Stimulated activated naive CD8-positive, alpha-beta T cell treated with anti-CD3 and anti-CD28 coated beads, Interleukin-15, Interleukin-2, amounts not matched to agents 100 ng/mL and 50 ng/mL, for 24 hours (primary cell): ENCODE measurements at regions not wholly inside any gene's neighbourhood (a gene's known extent, or its start where the extent isn't known, plus 50 kb on each side); places are given as distances from the start of the nearest gene placed in this dataset.
"Not testable (repeated sequence)": the region's sequence is repeated elsewhere in the genome, so short reads cannot be mapped to it uniquely, and the experiment has no call there.

Experiments
- H3K27ac Mint-ChIP-seq: one replicate; pipeline ENCODE4 v1.8.0; 2021; ENCODE audit warnings: mild to moderate bottlenecking, mixed read lengths
- H3K27me3 Mint-ChIP-seq: one replicate; pipeline ENCODE4 v1.8.0; 2021; ENCODE audit warnings: mixed read lengths
- H3K36me3 Mint-ChIP-seq: one replicate; pipeline ENCODE4 v1.8.0; 2021; ENCODE audit warnings: low read depth, mixed read lengths
- H3K4me1 Mint-ChIP-seq: one replicate; pipeline ENCODE4 v1.8.0; 2021; ENCODE audit warnings: low read depth, mixed read lengths
- H3K4me3 Mint-ChIP-seq: one replicate; pipeline ENCODE4 v1.8.0; 2021; ENCODE audit warnings: mild to moderate bottlenecking, mixed read lengths
- H3K9me3 Mint-ChIP-seq: one replicate; pipeline ENCODE4 v1.8.0; 2021; ENCODE audit warnings: mixed read lengths

DNA sequence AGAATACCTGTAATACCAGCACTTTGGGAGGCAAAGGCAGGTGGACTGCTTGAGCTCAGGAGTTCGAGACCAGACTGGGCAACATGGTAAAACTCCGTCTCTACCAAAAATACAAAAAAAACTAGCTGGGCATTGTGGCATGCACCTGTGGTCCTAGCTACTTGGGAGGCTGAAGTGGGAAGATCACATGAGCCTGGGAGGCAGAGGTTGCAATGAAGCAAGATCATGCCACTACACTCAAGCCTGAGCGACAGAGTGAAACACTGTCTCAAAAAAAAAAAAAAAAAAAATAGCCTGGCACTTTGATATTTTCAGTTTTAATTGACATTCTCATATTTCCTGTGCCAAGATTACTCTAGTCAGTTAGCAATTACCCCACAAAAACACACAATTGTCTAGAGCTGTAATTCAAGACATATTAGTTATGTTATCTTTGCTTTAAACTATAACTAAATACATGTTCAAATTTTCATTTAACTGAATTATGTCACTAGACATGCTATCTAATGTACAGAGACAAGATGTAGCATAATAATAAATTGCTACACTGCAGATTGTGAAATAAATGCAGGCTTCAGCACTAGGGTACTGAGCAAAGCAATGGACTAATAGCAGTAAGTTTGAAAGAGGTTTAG, 378.2 kb upstream of the GRAMD2B start:
- Mint-ChIP-seq H3K27ac (no peak overlapping the region), H3K36me3 (no peaks in the 10 kb centered on the region), H3K27me3 (no peaks in the 10 kb centered on the region), H3K9me3 (no peaks in the 10 kb centered on the region), H3K4me1 (no peaks in the 10 kb centered on the region), H3K4me3 (no peak overlapping the region)

GRCh38 chr5:126046318-126046717, 376.9 kb upstream of the GRAMD2B start:
- Mint-ChIP-seq H3K27me3 (no peaks in the 10 kb centered on the region), H3K4me3 (no peak overlapping the region), H3K36me3 (no peaks in the 10 kb centered on the region), H3K9me3 (no peaks in the 10 kb centered on the region), H3K4me1 (no peaks in the 10 kb centered on the region), H3K27ac (no peak overlapping the region)

DNA sequence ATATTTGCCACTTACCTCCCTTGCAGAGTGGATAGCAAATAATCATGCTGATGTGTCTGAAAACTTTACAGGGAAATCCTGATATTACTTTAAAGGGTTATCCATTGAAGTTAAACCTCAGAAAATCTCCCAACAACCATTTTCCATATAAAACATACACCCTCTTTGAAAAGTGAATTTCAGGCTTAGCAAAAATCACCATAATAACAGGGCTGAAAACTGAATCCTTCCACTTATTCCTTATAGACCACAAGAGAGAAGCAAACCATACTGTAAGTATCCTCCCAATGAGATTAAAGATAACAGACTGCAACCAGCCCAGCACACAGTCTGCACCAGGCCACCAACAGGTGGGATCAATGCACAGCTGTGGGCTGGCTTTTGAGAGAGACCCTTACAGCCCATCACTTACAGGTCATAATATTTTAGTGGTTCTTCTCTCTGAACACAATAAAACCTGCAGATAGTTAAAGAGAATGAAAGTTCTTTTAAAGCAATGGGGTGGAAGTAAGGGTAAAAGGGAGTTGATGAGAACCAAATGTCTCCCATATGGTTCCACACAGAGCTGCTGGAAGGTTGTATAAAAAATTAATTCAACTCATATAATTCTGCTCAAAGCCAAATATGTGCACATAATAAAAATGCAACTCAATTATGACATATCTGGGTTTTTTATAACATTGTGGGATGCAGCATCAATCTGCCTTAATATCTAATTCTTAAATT, 376.2 kb upstream of the GRAMD2B start:
- H3K36me3 Mint-ChIP-seq, result no peaks in the 10 kb centered on the region
- H3K4me1 Mint-ChIP-seq, result no peaks in the 10 kb centered on the region
- no peak overlapping the region for H3K27ac Mint-ChIP-seq
- H3K9me3 Mint-ChIP-seq, result no peaks in the 10 kb centered on the region
- H3K27me3 Mint-ChIP-seq, result no peaks in the 10 kb centered on the region
- no peak overlapping the region for H3K4me3 Mint-ChIP-seq

DNA sequence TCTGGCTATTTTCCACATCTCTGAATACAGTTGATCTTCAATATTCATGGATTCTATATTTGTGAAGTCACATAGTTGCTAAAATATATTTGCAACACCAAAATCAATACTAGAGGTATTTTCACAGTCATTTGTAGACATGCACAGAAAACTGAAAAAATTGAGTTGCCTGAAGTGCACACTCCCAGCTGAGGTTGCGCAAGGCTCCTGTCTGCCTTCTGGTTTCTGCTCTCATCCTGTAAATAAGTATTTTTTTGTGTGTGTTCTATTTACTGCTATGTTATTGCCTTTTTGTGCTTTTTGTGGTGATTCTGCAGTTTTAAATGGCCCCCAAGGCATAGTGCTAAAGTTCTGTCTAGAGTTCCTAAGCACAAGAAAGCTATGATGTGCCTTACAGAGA, 371.1 kb upstream of the GRAMD2B start:
- no peaks in the 10 kb centered on the region for H3K4me1 Mint-ChIP-seq
- H3K36me3 Mint-ChIP-seq, result no peaks in the 10 kb centered on the region
- H3K27me3 Mint-ChIP-seq, result no peaks in the 10 kb centered on the region
- no peak overlapping the region for H3K4me3 Mint-ChIP-seq
- no peak overlapping the region for H3K27ac Mint-ChIP-seq
- no peaks in the 10 kb centered on the region for H3K9me3 Mint-ChIP-seq

GRCh38 chr5:126052791-126053190, 370.4 kb upstream of the GRAMD2B start:
- H3K36me3 Mint-ChIP-seq, result no peaks in the 10 kb centered on the region
- H3K4me3 Mint-ChIP-seq, result no peak overlapping the region
- H3K9me3 Mint-ChIP-seq, result no peaks in the 10 kb centered on the region
- no peak overlapping the region for H3K27ac Mint-ChIP-seq
- no peaks in the 10 kb centered on the region for H3K4me1 Mint-ChIP-seq
- no peaks in the 10 kb centered on the region for H3K27me3 Mint-ChIP-seq

- no peak overlapping the region for H3K4me3 Mint-ChIP-seq
- no peaks in the 10 kb centered on the region for H3K27me3 Mint-ChIP-seq
- H3K4me1 Mint-ChIP-seq, result no peaks in the 10 kb centered on the region
- H3K36me3 Mint-ChIP-seq, result no peaks in the 10 kb centered on the region
- H3K27ac Mint-ChIP-seq, result no peak overlapping the region
- H3K9me3 Mint-ChIP-seq, result peaks cover 1% of the 10 kb centered on the region
These were observed 369.6 kb upstream of the GRAMD2B start for GRCh38 chr5:126053630-126054029.

DNA sequence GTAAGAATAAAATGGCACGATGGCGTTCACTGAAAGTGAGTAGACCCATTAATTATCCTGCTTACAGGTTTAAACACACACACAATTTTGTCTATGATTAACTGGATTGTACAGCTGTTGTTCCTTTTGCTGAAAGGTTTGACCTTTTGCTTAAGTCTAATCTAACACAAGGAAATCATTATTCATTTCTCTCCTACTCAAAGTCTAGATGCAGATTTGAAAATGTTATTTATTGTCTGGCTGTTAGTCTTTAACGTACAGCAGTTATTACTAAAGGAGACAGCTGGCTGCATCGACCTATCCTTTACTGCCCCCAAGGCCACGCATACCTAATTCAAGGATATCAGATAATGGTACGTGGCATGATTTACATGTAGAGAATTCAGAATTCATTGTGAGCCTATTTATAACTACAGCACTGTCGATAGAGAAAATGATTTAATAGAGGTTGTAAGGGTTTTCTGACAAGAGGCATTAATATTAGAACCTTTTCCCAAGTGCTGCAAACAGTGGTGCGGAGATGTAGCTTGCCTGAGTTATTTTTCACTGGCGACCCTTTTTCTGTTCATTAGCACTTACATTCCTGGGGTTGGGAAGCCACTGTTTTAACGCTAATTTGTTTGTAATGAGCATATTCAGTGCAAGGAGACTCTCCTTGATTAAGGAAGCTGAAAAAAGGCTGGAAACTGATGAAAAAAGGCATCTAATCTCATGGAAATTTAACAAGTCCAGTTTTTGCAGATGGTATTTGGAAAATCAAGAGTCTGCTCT, 368.4 kb upstream of the GRAMD2B start:
- no peaks in the 10 kb centered on the region for H3K36me3 Mint-ChIP-seq
- no peaks in the 10 kb centered on the region for H3K27me3 Mint-ChIP-seq
- no peak overlapping the region for H3K4me3 Mint-ChIP-seq

DNA sequence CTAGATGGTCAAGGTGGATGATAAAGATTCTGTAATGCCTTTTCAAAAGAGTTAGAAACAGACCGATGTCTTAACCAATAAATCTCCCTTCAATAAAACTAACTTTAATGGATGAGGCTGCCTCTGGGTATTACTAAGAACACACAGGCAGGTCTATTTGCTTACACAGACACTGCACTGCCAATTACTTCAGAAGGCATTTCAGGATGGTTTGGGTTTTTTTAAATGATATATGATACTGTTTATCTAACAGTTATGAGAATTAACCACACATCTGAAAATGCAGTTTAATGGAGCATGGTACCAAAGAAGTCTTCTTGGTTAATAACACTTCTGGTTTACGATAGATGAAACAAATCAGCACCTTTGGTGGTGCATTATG, 367.9 kb upstream of the GRAMD2B start:
- H3K4me3 Mint-ChIP-seq, result no peak overlapping the region
- H3K36me3 Mint-ChIP-seq, result no peaks in the 10 kb centered on the region
- H3K9me3 Mint-ChIP-seq, result peaks cover 4% of the 10 kb centered on the region
- no peak overlapping the region for H3K27ac Mint-ChIP-seq
- H3K27me3 Mint-ChIP-seq, result no peaks in the 10 kb centered on the region
- no peaks in the 10 kb centered on the region for H3K4me1 Mint-ChIP-seq

More for the DNA sequence above, 368.4 kb upstream of the GRAMD2B start:
- Mint-ChIP-seq H3K4me1 (no peaks in the 10 kb centered on the region), H3K27ac (no peak overlapping the region), H3K9me3 (peaks cover 4% of the 10 kb centered on the region)

- H3K27ac Mint-ChIP-seq, result no peak overlapping the region
- H3K4me3 Mint-ChIP-seq, result no peak overlapping the region
- no peaks in the 10 kb centered on the region for H3K36me3 Mint-ChIP-seq
- H3K27me3 Mint-ChIP-seq, result no peaks in the 10 kb centered on the region
- no peaks in the 10 kb centered on the region for H3K4me1 Mint-ChIP-seq
- H3K9me3 Mint-ChIP-seq, result peaks cover 4% of the 10 kb centered on the region
These were observed 366.9 kb upstream of the GRAMD2B start for GRCh38 chr5:126056352-126056751.

GRCh38 chr5:126056851-126057622, 366.2 kb upstream of the GRAMD2B start:
- Mint-ChIP-seq H3K4me1 (no peaks in the 10 kb centered on the region), H3K4me3 (no peak overlapping the region), H3K27me3 (no peaks in the 10 kb centered on the region), H3K36me3 (no peaks in the 10 kb centered on the region), H3K27ac (no peak overlapping the region), H3K9me3 (peaks cover 4% of the 10 kb centered on the region)

DNA sequence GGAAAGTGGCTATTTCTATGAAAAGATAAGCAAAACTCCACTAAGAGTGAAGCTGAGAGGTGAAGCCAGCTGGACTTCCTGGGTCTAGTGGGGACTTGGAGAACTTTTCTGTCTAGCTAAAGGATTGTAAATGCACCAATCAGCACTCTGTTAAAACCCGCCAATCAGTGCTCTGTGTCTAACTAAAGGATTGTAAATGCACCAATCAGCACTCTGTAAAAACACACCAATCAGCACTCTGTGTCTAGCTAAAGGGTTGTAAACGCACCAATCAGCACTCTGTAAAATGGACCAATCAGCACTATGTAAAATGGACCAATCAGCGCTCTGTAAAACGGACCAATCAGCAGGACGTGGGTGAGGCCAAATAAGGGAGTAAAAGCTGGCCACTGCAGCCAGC, 364.8 kb upstream of the GRAMD2B start:
- H3K9me3 Mint-ChIP-seq, H3K27ac Mint-ChIP-seq, H3K4me3 Mint-ChIP-seq, H3K27me3 Mint-ChIP-seq, H3K4me1 Mint-ChIP-seq, H3K36me3 Mint-ChIP-seq: not testable (repeated sequence)

DNA sequence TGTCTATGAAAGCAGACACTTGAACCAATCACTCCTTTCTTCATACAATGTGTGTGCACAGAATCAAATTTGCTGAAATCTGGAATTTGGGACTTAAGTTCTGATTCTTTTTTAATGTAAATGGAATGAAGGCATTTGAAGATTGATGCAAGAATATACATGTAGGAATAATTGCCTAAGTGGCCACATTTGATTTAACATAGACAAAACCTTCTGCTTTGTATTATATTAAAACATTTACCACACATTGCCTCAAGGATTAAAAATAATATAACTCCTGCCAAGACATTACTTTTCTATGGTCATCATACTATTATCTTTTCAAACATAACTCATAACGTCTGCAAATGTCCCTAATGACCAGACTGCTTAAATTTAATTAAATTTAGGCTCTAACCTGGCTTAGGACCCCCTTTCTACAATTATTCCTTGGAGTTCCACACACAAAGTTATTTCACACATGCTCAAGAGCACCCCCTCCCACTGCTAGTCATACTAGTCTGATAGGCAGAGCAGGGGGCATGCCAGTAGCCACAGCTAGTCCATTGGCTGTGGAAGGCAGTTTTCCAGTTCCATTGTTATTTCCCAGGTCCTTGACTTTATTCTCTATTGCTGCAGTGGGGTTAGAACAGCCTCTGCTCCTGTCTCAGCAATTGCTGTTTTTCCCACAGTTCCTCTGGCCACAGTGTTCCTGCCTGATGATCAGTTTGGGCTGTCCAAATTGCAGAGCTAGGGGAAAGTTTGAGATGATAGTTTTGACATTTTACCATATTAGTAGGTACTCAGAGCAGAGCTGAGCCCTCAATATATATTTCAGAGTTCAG, 360.6 kb upstream of the GRAMD2B start:
- H3K9me3 Mint-ChIP-seq, result peaks cover 11% of the 10 kb centered on the region
- no peaks in the 10 kb centered on the region for H3K4me1 Mint-ChIP-seq
- H3K4me3 Mint-ChIP-seq, result no peak overlapping the region
- no peak overlapping the region for H3K27ac Mint-ChIP-seq
- H3K36me3 Mint-ChIP-seq, result no peaks in the 10 kb centered on the region
- H3K27me3 Mint-ChIP-seq, result no peaks in the 10 kb centered on the region

GRCh38 chr5:126065061-126065460, 358.1 kb upstream of the GRAMD2B start:
- H3K4me3 Mint-ChIP-seq, result no peak overlapping the region
- H3K4me1 Mint-ChIP-seq, result no peaks in the 10 kb centered on the region
- no peak overlapping the region for H3K27ac Mint-ChIP-seq
- H3K27me3 Mint-ChIP-seq, result no peaks in the 10 kb centered on the region
- H3K36me3 Mint-ChIP-seq, result no peaks in the 10 kb centered on the region
- H3K9me3 Mint-ChIP-seq, result peaks cover 7% of the 10 kb centered on the region

- H3K36me3 Mint-ChIP-seq, result no peaks in the 10 kb centered on the region
- H3K4me1 Mint-ChIP-seq, result no peaks in the 10 kb centered on the region
- no peaks in the 10 kb centered on the region for H3K27me3 Mint-ChIP-seq
- H3K27ac Mint-ChIP-seq, result no peak overlapping the region
- H3K4me3 Mint-ChIP-seq, result no peak overlapping the region
- H3K9me3 Mint-ChIP-seq, result peaks cover 10% of the 10 kb centered on the region
These were observed 356.4 kb upstream of the GRAMD2B start for GRCh38 chr5:126066836-126067235.
